VCaP (cell line): ENCODE measurements at regions not wholly inside any gene's neighbourhood (a gene's known extent, or its start where the extent isn't known, plus 50 kb on each side); places are given as distances from the start of the nearest gene placed in this dataset.

Experiments
- H3K27ac ChIP-seq: fragments of 450-650 bp; 2 replicates; pipeline ENCODE4 v1.5.1; 2017
- TF ChIP-seq, protein P1 (sequence below): fragments of 450-650 bp; conservative IDR thresholded peaks from 2 replicates; pipeline ENCODE4 v1.5.1; 2017; ENCODE audit warnings: mild to moderate bottlenecking, moderate library complexity

DNA sequence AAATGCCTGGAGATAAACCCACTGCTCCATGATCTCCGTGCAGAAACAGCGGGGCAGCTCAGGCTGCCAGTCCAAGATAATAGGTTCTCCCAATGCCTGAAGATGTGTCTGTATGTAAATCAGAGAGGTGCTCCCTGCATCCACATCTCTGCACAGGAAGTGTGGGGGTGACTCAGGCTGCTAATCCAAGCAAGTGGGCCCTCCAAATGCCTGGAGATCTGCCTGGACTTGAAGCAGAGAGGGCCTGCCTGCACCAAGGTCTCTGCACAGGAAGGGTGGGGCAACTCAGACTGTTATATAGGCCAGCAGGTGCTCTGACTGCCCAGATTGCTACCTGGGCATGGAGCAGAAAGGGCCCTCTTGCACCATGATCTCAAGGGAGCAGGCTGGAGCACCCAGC is 504.7 kb downstream of the LRFN5 start:
- TF ChIP-seq, protein P1, sequence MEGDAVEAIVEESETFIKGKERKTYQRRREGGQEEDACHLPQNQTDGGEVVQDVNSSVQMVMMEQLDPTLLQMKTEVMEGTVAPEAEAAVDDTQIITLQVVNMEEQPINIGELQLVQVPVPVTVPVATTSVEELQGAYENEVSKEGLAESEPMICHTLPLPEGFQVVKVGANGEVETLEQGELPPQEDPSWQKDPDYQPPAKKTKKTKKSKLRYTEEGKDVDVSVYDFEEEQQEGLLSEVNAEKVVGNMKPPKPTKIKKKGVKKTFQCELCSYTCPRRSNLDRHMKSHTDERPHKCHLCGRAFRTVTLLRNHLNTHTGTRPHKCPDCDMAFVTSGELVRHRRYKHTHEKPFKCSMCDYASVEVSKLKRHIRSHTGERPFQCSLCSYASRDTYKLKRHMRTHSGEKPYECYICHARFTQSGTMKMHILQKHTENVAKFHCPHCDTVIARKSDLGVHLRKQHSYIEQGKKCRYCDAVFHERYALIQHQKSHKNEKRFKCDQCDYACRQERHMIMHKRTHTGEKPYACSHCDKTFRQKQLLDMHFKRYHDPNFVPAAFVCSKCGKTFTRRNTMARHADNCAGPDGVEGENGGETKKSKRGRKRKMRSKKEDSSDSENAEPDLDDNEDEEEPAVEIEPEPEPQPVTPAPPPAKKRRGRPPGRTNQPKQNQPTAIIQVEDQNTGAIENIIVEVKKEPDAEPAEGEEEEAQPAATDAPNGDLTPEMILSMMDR, result no peak
- no peak overlapping the region for H3K27ac ChIP-seq

DNA sequence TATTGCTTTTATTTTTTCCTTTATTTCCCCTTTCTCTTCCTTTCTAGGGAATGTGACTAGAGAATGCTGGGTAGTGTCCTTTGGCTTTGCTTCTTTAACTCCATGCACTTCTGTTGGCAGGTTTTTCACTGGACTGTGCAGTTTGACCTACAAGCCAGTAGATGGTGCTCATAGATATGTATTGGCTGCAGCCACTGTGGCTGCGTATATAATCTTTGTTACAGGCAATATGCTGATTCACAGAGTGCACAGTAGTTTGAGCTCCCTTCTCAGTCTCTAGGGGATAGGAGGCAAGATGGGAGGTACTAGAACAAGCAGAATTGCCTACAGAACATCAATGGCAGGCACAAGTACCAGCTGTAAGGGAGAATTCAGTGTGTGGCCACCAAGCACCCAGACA is 503.5 kb downstream of the LRFN5 start:
- H3K27ac ChIP-seq, result no peak overlapping the region
- TF ChIP-seq, protein P1, result peak; percentile 47

DNA sequence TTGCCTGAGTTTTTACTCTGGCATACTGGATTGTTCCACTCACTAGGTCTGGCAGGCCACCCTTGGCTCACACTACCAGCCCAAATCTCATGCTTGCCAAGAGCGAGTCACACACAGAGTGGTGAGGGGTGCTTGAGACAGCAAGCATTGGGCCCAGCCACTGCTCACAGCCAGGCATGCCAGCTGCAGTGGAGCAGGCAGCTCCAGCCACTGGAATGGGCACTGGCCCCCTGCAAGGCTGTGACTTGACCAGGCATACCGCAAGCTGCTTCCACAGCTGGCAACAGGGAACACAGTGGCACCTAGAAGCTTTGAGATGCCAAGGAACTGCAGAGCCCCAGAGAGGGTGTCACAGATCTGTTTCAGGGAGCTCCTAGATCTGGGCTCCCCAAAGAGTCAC is 488.5 kb downstream of the LRFN5 start:
- H3K27ac ChIP-seq, result no peak overlapping the region
- TF ChIP-seq, protein P1, result no peak

DNA sequence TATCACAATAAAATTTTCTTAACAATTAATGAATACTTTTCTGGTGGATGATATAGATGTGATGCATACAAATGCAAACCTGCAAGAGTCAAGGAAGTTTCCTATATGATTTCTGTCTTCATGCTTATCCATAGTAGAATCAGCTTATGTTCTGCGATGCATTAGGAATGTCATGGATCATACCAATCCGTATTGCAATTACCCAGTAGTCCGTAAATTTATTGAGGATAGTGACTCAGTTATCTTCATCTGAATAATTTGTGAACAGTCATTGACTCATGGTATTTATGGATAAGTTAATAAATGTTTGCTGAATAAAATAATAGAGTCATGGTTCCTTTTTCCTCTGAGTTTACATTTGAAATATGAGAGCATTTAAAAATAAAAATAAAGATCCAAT is 483.4 kb downstream of the LRFN5 start:
- TF ChIP-seq, protein P1, result no peak

DNA sequence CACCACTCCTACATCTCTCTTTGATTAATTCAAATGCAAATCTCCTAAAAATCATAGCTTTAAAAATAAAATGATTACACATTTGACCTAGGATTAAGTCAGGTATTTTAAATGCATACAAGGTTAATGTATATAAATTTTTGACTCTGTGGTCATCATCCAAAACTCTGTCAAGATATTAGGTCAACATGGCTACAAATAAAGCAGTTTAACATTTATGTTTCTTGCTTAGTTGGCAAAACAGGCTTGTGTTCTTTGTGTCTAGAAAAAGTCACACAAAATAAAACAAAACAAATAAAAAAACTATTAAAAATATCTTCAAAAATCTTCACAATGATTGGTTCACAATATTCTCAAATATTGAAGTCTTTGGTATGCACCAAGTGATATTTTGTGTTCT is 473.2 kb downstream of the LRFN5 start:
- TF ChIP-seq, protein P1, result no peak
- H3K27ac ChIP-seq, result no peak overlapping the region

More for the DNA sequence above, 483.4 kb downstream of the LRFN5 start:
- H3K27ac ChIP-seq, result no peak overlapping the region

DNA sequence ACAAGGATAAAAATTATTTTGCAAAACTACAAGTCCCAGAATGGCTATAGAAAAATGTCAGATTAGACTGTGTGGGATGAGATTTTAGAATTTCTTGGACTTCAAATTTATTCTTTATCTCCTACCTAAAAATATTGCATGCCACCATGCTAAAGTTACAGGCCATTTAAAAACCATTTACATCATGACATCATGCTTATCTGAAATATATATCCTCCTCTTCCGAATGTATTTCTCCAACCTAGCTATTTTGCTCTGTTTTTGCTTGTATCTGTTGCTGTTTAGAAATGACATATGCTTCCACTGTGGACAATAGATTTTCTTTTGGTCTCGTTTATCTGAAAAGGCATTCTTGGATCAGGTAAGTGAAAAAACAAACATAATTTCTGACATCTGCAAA is 471.7 kb downstream of the LRFN5 start:
- TF ChIP-seq, protein P1, result no peak
- no peak overlapping the region for H3K27ac ChIP-seq

DNA sequence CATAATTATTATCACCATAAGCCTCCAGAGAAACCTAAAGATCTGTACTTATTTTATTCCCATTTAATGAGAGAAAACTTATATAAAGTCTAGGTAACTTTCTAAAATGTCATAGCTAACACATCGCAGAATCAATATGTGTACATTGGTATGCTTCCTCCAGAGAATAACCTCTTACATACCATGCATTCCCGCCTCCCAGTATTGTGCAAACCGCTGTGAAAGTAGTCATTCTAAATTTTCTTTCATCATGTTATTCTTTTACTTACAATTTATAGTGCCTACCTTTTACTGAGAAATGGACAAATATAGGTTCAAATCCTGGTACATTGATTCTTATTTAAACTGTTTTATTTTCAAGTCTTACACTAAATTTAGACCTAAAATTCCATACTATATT is 463.4 kb downstream of the LRFN5 start:
- TF ChIP-seq, protein P1, result no peak
- no peak overlapping the region for H3K27ac ChIP-seq

DNA sequence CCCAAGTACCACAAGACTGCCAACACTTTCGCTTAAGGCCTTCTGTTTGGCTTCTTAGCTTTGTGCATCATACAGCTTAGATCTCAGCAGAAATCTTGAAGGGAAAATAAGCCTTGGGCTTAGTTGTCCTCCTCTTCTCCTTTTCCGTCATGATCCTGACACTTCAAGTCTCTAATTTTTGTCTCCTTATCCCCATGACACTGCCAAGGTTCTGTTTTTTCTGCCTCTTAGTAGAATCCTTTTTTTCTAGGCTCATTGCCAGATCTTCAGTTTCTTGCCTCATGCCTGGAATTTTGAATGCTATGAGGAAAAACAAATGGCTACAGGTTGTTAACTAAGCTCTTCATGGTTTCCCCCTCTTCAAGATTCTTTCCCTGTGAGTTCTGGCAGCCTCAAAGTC is 450.4 kb downstream of the LRFN5 start:
- TF ChIP-seq, protein P1, result no peak

More for the DNA sequence above, 450.4 kb downstream of the LRFN5 start:
- no peak overlapping the region for H3K27ac ChIP-seq
